ENCODE measurements at regions not wholly inside any gene's neighbourhood (a gene's known extent, or its start where the extent isn't known, plus 50 kb on each side); places are given as distances from the start of the nearest gene placed in this dataset.

- TF ChIP-seq ZNF70 (CRISPR knock-in tag; IDR thresholded peaks at IDR 0.05) (no peak), GLIS3 (CRISPR knock-in tag; IDR thresholded peaks at IDR 0.05) (no peak), TSHZ2 (CRISPR knock-in tag; IDR thresholded peaks at IDR 0.05) (no peak)
Observed at GRCh38 chr11:21908211-21908610, 284.7 kb upstream of the ANO5 start.
